Retina (tissue), 1 donor: ENCODE measurements at regions not wholly inside any gene's neighbourhood (a gene's known extent, or its start where the extent isn't known, plus 50 kb on each side); places are given as distances from the start of the nearest gene placed in this dataset.

Experiments
- DNase-seq: peaks from one replicate; pipeline ENCODE4 v3.0.0-alpha.2; 2016

DNA sequence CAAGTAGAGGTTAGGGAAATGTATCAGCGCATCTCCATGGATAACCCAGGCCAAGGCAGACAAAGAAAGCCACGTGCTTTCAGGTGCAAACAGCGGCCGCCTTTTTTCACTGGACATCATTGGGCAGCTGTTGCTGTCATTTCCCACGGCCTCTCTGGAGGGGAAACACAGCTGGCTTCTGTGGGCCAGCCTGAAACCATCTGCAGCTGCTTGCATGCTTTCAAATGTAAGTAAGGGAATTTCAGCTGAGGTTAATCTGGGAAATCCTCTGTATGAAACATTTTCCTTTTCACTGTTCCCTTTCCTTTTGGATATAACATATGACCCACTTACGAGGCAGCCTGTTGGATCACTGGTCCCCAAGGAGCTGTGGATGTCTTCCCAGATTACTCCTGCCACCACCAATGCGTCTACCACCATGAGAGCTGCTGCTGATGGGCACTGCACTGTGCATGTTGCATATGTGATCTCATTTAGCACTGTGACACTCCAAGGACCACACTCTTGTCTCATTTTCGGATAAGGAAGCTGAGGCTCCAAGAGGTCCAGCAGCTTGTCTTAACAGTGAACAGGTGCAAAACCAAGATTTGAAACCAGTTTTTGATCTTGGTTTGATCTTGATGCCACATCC lies 106.3 kb downstream of the C9orf152 start:
- DNase-seq: peak; percentile 63

DNA sequence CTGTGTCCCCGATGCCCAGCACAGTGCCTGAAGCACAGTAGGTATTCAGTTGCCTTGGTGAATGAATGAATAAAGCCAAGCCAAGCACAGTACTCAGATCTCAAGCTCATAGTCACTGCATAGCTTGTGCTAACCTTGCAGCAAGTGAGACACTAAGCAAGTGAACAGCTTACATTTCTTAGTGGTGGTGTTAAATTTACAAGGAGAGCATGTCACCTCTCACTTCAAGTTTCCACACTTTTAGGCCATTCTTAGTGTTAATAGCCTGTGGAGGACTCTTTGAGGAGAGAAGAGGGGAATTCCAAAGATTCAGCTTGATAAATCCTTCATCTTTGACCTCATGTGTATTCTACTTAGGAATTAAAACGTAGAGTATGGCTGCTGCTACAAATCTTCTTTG lies 104.7 kb downstream of the C9orf152 start:
- DNase-seq: no peak

DNA sequence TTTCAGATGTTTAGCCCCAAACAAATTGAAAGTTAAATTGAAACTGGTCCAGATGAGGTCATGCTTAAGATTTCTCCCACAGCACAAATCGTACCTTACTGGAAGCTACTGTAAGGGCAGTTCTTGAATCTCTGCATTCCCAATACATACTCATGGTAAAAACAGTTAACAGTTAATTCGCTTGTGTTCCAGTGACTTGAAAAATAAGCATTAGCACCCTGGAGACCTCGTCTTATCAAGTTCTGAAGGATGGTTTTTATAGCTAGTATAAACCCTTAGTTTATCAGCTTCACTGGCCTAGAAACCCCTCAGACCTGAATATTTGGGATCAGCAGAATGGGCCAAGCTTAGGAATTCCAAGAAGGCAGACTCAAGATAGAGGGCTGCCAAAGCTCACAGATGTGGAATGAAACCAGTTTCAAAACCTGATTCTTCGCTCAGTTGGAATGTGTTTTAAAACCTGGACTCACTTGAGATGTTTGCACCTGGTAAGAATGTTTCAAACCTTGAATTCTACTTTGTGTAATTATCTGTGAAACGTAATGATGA lies 103.6 kb downstream of the C9orf152 start:
- DNase-seq: no peak

DNA sequence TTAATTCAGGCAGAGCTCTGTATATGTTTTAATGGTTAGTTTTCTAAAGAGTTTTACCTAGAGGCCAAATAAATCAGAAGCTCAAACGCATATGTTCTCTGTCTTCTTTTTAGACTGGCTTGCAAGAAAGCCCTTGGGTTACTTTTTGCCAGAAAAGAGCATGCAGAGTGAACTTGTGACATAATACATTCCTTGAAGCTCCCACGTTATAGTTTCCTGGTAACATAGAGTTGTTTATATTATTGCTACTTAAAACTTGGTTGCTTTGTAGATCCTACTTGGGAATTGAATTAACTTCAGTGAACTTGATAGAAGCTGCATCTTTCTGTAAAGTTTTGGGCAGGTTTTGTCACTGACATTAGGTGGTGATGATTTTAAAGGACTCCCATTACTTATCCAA lies 102.9 kb downstream of the C9orf152 start:
- no peak for DNase-seq

DNA sequence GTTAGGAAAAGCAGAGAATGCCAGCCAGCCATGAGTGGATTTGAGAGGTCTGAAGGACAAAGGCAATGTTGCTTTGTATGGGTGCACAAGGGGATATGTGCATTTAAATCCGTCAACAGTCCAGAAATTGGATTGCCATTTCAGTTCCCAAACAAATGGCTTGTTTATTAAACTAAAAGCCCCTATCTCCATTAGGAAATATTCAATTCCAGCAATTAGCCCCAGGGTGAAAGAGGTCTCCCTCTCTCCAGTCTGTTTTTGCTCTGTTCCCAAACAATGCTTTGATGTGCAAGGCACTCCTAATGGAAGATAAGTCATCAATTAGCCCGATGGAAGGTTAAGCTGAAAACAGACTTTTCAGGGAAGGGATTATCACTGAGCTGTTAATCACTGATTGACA lies 101.3 kb downstream of the C9orf152 start:
- no peak for DNase-seq

DNA sequence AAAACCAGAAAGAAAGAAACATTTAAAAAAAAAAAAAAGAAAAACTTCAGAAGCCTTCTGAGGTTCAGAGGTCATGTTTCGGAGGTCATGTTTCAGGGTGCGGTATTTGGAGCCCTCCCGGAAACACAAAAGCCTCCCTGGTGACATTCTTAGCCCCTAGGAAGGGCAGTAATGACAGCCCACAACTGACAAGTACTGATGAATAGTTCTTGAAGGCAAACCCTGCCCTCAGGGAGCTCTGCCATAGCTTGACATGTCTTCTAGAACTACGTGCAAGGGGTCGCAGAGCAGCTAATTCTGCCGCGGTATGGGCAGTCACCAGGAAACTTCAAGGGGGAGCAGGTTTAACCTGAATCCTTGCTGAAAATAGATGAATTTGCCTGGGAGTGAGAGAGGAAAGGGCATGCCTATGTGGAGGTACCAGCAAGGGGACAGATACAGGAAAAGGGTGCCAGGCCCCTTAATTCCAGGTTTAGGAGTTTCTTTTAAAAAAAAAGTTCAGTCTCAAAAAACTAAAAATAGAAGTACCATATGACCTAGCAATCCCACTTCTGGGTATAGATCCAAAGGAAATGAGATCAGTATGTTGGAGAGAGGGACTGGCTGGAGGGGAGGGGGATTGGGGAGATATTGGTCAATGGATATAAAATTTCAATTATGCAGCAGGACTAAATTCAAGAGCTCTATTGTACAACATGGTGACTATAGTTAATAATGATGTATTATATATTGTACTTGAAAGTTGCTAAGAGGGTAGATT lies 98.4 kb downstream of the C9orf152 start:
- DNase-seq: no peak

DNA sequence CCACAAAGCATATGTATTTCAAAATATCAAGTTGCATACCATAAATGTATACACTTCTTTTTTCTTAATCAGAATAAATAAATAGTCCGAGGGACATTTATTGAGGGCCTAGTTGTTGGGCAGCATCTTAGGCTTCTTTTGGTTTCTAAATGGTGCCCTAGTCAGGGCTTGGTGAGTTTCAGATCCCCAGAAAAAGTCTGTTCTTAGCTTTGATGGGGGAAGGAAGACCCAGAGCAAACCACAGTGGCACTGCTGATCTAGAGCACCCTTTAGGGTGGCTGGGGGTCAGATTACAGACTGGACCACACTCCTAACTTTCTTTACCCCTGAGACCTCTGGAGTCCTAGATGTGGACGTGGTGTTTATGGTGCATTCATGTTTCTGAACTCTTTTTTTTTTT lies 97.8 kb downstream of the C9orf152 start:
- no peak for DNase-seq

DNA sequence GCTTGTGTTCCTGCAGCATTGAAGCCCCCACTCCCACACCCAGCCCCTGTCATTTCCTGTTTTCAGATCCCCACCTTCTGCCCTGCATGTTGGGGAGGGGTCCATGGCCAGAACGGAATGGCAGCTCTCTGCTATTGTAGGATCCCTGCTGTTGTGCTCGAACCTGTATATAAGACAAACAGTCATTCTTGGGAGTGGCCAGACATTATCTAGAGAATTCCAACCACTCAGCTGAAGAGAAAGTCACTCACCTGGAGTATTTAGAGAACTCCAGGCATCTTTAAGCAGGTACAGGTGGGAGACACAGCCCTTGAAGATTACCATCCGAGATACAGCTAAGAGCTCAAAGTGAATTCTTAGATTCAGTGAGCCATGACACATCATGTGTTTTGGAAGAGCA lies 96.1 kb downstream of the C9orf152 start:
- DNase-seq: no peak

DNA sequence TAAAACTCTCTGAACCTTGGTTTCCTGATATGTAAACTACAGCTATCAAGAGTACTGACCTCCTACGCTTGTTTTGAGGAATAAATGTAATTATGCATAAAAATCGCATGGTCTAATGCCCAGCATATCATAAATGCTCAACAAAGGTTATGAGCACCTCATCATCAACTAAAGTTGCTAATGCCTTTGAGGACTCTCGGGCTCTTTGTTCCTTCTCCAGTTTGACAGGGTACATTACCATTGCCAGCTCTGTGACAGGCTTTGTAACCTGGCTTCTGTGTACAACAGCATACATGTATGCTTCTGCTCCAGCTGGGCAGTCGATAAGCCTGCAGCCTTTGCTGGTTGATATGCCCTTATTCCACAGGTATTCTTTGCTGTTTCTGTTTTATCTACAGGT lies 95.2 kb downstream of the C9orf152 start:
- no peak for DNase-seq

DNA sequence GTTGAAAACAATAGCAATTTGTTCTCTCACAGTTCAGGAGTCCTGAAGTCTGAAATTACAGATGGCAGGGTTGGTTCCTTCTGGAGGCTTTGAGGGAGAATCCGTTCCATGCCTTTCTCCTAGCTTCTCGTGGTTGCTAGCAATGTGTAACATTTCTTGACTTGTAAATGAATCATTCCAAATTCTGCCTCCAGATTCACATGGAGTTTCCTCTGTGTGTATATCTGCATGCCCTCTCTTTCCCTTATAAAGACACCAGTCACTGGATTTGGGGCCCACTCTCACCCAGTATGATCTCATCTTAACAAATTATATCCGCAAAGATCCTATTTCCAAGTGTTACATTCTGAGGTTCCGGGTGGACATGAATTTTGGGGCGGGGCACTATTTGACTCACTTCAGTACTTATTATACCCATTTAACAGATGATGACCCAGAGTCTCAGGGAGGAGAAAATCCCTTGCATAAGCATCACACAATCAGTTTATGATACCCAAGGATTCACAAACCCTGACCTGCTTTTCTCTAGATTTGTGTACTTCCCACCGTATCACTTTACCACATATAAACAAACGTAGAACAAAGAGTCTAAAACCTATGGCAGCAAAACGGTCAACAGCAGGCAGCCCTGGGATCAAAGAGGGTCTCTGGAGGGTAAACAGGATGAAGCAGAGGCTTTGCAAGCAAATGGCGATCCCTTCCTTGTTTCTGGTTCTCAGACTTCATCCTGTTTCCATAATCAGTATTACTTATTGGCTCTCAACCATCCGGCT lies 93.7 kb downstream of the C9orf152 start:
- no peak for DNase-seq

DNA sequence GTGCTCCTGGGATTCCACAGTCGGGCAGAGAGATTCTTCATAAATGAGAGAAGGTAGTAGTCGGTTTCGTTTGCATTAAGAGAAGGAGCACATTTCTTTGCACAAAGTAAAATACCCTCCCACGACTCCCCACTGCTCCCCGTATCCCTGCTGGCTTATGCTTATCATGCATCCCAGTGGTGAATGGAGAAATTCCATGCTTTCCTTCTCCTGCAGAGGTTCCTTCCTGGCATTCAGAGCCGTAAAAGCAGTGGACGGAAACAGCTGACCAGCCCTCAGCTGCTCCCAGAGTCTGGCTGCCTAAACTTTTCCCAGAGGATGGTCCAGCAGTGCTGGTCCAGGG lies 93.1 kb downstream of the C9orf152 start:
- DNase-seq: no peak

DNA sequence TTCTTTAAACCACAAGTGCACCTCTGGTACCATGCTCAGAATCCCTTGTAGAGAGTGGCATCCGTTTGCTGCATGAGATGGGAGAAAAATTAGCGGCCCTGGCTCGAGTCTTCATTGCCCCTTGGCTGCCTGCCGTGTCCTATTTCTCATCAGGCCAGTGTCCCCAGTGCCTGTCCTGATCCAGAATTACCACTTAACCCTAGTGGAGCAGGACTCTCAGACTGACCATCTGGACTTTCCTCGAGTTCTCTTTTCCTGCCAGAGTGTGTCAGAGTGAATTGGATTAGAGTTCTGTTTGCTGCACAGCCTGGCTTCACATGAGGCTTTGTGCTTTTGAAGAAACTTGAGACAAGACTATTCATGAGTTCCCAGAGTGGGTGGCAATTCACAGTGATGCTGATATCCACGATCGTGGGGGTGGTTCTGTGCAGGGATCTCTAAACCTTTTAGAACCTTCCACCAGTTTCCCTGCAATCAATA lies 92.6 kb downstream of the C9orf152 start:
- DNase-seq: no peak

DNA sequence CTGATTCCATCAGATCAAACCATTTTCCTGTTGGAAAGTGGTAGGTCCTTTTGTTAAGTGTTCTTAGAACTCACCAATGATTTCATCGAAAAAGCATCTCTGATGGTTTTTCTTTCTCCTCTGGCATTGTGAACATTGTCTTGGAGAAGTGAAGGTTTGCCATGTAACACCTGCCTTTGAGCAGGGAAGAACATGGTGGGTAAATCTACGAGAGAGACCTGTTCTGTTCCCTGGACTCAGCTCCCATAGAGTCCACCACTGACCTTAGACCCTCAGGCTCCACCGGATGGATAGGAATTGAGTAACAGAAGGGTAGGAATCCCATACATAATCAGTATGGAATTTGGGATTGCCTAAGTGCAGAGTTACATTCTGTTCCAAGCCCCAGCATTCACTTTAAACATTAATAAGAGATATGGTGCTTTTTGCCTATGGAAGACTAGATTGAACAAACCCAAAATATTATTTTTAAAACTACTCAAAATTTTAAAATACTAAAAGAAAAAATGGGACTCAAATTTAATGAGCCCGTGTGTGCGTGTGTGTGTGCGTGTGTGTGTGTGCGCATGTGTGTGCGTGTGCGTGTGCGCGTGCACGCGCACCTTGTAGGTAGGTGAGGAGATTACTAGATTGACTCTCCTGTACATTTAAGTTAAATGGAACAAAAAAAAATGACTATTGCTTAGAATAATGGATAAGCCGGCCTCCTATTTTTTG lies 92.0 kb downstream of the C9orf152 start:
- no peak for DNase-seq

DNA sequence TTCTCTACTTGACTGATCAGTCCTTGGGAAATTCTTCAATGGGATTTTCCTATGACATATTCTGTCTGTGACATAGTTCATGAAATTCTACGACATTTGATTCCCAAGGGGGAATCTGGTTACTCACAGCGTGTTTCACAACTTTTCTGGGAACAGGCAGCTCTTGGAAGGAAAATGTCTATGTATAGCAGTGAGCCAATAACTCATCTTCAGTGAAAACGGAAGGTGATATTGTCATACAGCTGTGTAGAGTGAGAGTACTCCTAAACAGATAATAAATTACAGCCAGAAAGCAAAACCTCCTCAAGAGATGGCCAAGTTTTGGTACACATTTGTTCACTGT lies 91.4 kb downstream of the C9orf152 start:
- no peak for DNase-seq

DNA sequence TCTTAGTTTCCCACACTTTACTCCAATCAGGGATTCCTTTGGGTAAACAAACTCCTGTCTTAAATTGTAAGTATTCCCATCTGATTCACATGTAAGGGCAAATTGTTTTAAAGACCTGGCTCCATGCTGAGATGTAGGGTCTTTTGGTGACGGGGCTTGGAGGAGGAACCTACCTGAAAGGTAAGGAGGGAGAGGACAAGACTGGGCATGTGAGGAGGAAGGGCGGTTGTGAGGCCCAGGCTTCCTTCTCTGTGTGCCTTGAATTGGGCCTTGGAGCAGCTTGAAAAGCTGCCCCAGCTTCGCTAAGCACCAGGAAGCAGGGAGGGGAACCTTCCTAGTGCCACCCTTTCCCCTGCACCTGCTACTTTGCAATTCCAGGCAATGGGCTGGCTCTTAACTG lies 86.8 kb downstream of the C9orf152 start:
- DNase-seq: no peak

DNA sequence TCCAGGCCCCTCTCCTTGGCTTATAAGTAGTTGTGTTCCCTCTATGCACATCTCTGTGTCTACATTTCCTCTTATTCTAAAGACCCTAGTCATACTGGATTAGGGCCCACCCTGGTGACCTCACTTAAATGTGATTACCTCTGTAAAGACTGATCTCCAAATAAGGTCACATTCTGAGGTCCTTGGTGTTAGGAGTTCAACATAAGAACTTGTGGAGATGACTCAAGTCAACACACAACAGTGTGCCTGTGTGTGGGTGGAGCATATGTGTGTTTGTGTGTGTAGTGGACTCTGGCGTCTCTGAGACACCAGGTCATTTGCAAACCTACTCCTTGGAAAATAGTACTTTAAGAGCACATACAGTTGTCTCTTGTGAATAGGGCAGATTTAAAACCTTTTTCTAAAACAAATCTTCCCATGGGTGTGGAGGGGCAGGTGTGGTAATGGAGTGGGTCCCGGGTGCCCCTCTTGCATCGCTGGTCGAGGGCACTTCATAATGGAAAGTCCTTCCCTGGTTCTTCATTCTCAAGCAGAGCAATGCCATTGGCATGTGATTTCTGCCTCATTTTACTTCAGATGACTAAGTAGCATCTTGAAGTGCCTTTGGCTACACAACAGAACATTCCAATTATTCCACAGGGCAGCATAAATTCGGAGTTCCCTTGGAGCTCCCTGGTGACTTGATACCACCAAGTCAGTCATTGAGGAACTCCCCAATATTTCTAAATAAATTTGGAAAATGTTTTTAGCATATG lies 84.4 kb downstream of the C9orf152 start:
- DNase-seq: no peak

DNA sequence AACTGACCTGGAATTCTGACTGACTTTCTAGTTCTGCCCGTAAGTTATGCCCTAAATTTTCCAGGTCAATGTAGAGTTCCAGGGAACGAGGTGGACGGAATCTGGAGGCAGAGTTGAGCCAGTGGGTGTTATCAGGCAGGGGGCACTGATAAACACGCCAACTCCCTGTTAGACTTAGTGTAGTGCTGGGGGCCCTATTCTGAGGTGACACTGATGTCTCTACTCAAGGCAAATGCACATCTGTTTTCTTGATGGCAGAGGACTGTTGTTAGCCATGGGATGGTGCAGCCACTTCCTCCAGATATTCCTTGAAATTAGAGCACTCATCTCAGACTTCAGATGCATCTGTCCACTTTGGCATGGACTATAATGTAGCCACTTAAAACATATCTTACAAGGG lies 83.5 kb downstream of the C9orf152 start:
- DNase-seq: no peak

DNA sequence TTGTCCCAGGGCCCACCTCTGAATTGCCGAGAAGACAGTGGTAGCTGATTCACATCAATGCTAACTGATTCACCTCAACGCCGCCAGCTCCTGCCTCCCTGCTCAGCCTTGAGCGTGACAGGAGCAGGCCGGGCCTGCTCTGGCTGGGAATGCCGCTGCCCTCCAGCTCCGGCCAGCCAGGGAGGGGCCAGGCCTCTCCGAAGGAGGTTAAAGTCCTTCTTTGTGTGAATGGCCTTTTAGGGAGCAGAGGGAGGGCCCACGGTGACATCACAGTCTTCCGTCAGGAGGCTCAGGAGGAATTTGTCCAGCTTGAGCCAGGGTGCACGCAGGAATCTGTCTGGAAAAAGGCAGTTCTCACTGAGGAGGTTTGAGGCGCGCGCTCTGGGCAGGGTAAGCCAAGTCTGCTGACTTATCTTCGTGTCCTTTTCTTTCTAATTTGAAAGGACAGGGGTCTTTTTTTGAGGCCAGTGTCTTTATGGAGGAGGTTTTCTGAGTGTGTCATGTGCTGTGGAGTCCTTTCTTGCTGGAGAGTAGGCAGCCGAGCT lies 82.7 kb downstream of the C9orf152 start:
- DNase-seq: peak; percentile 83

DNA sequence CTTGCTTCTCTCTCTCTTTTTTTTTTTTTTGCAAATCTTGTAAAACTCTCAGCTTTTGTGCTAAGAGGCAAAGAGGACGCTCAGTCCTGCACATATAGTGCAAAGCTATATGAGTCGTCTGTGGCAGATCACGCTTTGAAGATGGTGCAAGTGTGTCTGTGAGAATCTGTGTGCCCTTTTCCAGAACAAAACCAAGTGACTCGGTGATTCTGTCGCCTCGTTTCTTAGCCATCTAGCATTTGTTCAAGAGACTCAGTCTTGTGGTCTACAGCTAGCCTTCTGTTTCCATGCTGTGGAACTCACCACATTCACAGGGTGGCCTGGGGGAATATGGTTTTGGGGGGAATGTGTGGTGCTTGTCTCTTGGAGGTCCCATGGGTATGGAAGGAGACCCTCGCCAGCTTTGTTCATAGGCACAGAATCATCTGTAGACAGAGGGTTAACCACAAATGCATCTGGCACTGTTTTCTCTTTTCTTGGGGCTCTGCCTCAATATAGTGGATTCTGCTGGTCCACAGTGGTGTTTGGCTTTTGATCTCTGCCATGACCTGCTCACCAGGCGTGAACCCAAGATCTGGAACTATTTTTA lies 82.1 kb downstream of the C9orf152 start:
- DNase-seq: no peak

DNA sequence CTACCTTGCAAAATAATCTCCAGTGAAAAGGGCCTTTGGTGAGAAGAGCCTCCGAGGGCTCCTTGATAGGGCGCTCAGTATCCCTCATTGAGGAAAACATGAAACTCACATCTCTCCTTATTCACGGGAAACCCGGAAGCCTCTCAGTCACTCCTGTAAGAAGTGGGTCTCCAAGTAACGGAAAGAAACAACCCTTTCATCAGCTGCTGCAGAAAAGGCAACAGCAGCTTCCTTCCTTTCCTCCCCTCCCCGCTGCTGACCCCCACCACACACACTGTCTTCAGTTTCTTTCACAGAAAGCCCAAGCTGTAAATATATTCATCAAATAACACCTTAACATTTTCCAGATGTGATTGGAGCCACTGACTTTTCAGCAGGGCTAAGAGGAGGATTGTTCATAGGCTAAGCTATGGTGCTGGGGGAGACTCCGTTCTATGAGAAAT lies 81.4 kb downstream of the C9orf152 start:
- no peak for DNase-seq
